Panc1 (cell line): ENCODE measurements at regions not wholly inside any gene's neighbourhood (a gene's known extent, or its start where the extent isn't known, plus 50 kb on each side); places are given as distances from the start of the nearest gene placed in this dataset.

Source experiments
- ATAC-seq: fragments of 200-7000 bp; cut with Tn5 transposase; 2 replicates; pipeline ENCODE4 v1.9.1; 2020; ENCODE audit warnings: mild to moderate bottlenecking, moderate library complexity
- BruUV-seq: library from RNA; stranded (reverse); fragments of 400-500 nt; replicated peaks from 2 replicates; lab custom pipeline; 2021; lab: Mats Ljungman, UMichigan
- CTCF ChIA-PET: fragments of 300-600 bp; sonication (Branson Sonifier 250); formaldehyde crosslinking; loops from one replicate; lab custom pipeline; 2022; ENCODE audit warnings: antibody characterized with exemption; lab: Charles Lee
- POLR2A ChIA-PET: fragments of 300-600 bp; sonication (Branson Sonifier 250); formaldehyde crosslinking; loops from one replicate; lab custom pipeline; 2022; ENCODE audit warnings: antibody characterized with exemption; lab: Charles Lee
- DNase-seq: peaks from one replicate; pipeline ENCODE4 v3.0.0-alpha.2; 2010; ENCODE audit warnings: low read depth, low spot score
- H3K27ac ChIP-seq: 2 replicates; pipeline ENCODE4 v1.5.1; 2011; ENCODE audit warnings: mild to moderate bottlenecking, low read length, inconsistent platforms
- H3K27me3 ChIP-seq: fragments of 200-500 bp; sonication (Bioruptor generic); 2 replicates; pipeline ENCODE4 v1.6.0; 2014; ENCODE audit warnings: low read length, inconsistent platforms; ENCODE audit not compliant: control insufficient read depth, insufficient read depth
- H3K36me3 ChIP-seq: fragments of 200-500 bp; sonication (Bioruptor generic); 2 replicates; pipeline ENCODE4 v1.5.1; 2014; ENCODE audit warnings: inconsistent platforms, mild to moderate bottlenecking, low read length, moderate library complexity; ENCODE audit not compliant: control insufficient read depth, insufficient read depth
- H3K4me1 ChIP-seq: 2 replicates; pipeline ENCODE4 v1.5.1; 2011; ENCODE audit warnings: inconsistent platforms, mild to moderate bottlenecking, low read length, moderate library complexity; ENCODE audit not compliant: control insufficient read depth, insufficient read depth
- H3K4me3 ChIP-seq, 2 experiments: 2 replicates each; pipeline ENCODE4 v1.5.1; 2011 to 2012; ENCODE audit warnings: low read depth in 2 of 2, low read length in 2 of 2, mild to moderate bottlenecking in 2 of 2, inconsistent platforms in 1 of 2, moderate library complexity in 1 of 2
- H3K9me3 ChIP-seq: fragments of 200-500 bp; sonication (Bioruptor generic); 2 replicates; pipeline ENCODE4 v1.5.1; 2014; ENCODE audit warnings: low read depth, mild to moderate bottlenecking, inconsistent platforms, low read length, moderate library complexity; ENCODE audit not compliant: control insufficient read depth, insufficient read depth
- CTCF ChIP-seq: fragments of 450-650 bp; IDR thresholded peaks from 2 replicates; pipeline ENCODE4 v1.5.1; 2017; ENCODE audit warnings: mild to moderate bottlenecking
- POLR2AphosphoS5 ChIP-seq: IDR thresholded peaks from 2 replicates; pipeline ENCODE4 v1.6.1; 2012; ENCODE audit warnings: mild to moderate bottlenecking, low read depth, low read length, moderate library complexity
- REST ChIP-seq, 2 experiments: IDR thresholded peaks; 2 replicates each; pipeline ENCODE4 v1.6.1; 2011 to 2012; ENCODE audit warnings: low read depth in 2 of 2, control low read depth in 1 of 2, low read length in 1 of 2, mild to moderate bottlenecking in 1 of 2, moderate library complexity in 1 of 2; ENCODE audit not compliant: insufficient read depth in 1 of 2
- SIN3A ChIP-seq: IDR thresholded peaks from 2 replicates; pipeline ENCODE4 v1.6.1; 2012; ENCODE audit warnings: low read depth, mild to moderate bottlenecking, low read length, moderate library complexity, borderline replicate concordance; ENCODE audit not compliant: insufficient read depth
- TCF7L2 ChIP-seq: IDR thresholded peaks from 2 replicates; pipeline ENCODE4 v1.6.1; 2011; ENCODE audit warnings: mild to moderate bottlenecking, low read depth, low read length, inconsistent platforms
- in situ Hi-C: cut with HindIII; loops from 2 replicates; pipeline ENCODE4 v1.10.0; 2016; ENCODE audit warnings: low sequenced_read_pairs, low pct_unique_long_range_greater_than_20kb
- intact Hi-C: fragments of 100-400 bp; cut with micrococcal nuclease; formaldehyde crosslinking; loops from one replicate; pipeline ENCODE4 v1.10.0; 2022; ENCODE audit not compliant: unreplicated experiment

GRCh38 chr6:165222315-165223025 lies 86.9 kb downstream of the C6orf118 start:
- Histone ChIP-seq H3K9me3 (no peaks in the 10 kb centered on the region), H3K36me3 (no peaks in the 10 kb centered on the region), H3K27me3 (0 out of 2 replicates have a peak, but pooled peaks cover 2% of the 10 kb centered on the region), H3K4me1 (no peaks in the 10 kb centered on the region), H3K4me3 (no peak overlapping the region), H3K27ac (no peak overlapping the region)
- ChIA-PET CTCF (no interaction called here), POLR2A (no interaction called here)
- TF ChIP-seq TCF7L2 (no peak), SIN3A (no peak), POLR2AphosphoS5 (no peak), REST (IDR thresholded peaks at IDR 0.05; ENCODE audit: insufficient read depth in 1 of 2, low read depth in 2 of 2, low read length in 1 of 2) (no peak), CTCF (no peak)
- in situ Hi-C loops (no loop called here), intact Hi-C loops (no loop called here)
- ATAC-seq (no peak), DNase-seq (no peak)
- no TSS peak for BruUV-seq

GRCh38 chr6:165220045-165220444 lies 89.4 kb downstream of the C6orf118 start:
- ChIA-PET CTCF (no interaction called here), POLR2A (no interaction called here)
- no peak for DNase-seq
- H3K36me3 ChIP-seq, result no peaks in the 10 kb centered on the region
- no peaks in the 10 kb centered on the region for H3K9me3 ChIP-seq
- in situ Hi-C loops (no loop called here), intact Hi-C loops (no loop called here)
- H3K27ac ChIP-seq, result no peak overlapping the region
- no peak for TF ChIP-seq REST (IDR thresholded peaks at IDR 0.05; ENCODE audit: insufficient read depth in 1 of 2, low read depth in 2 of 2, low read length in 1 of 2)
- no peak for TF ChIP-seq SIN3A
- no peak for TF ChIP-seq CTCF
- no peak for TF ChIP-seq TCF7L2
- no peak for ATAC-seq
- H3K4me3 ChIP-seq, result no peak overlapping the region
- BruUV-seq, result no TSS peak
- H3K27me3 ChIP-seq, result 0 out of 2 replicates have a peak, but pooled peaks cover 2% of the 10 kb centered on the region
- H3K4me1 ChIP-seq, result no peaks in the 10 kb centered on the region
